ENCODE measurements at regions not wholly inside any gene's neighbourhood (a gene's known extent, or its start where the extent isn't known, plus 50 kb on each side); places are given as distances from the start of the nearest gene placed in this dataset.

DNA sequence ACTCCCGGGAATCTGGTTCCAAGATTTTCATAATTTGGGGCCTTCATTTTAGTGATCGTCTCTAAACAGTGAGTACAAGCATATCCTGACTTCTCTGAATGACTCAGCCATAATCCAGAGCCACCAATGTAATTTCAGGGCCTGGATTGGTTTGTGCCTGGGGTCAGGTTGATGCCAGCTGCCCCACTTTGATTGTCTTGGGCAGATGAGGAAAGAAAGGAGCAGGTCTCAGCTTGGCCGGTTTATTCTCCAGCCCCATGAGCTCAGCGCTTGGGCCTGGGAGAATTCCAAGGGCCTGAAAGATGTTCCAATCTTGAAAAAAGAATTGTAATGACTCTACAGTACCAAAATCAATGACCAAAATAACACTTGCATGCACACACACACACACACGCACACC is 71.2 kb upstream of the ECE1 start:
- no peak for DNase-seq (ENCODE audit: low spot score)
- no peak for ATAC-seq (ENCODE audit: low FRiP score)
- TF ChIP-seq, protein P1, sequence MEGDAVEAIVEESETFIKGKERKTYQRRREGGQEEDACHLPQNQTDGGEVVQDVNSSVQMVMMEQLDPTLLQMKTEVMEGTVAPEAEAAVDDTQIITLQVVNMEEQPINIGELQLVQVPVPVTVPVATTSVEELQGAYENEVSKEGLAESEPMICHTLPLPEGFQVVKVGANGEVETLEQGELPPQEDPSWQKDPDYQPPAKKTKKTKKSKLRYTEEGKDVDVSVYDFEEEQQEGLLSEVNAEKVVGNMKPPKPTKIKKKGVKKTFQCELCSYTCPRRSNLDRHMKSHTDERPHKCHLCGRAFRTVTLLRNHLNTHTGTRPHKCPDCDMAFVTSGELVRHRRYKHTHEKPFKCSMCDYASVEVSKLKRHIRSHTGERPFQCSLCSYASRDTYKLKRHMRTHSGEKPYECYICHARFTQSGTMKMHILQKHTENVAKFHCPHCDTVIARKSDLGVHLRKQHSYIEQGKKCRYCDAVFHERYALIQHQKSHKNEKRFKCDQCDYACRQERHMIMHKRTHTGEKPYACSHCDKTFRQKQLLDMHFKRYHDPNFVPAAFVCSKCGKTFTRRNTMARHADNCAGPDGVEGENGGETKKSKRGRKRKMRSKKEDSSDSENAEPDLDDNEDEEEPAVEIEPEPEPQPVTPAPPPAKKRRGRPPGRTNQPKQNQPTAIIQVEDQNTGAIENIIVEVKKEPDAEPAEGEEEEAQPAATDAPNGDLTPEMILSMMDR (IDR thresholded peaks at IDR 0.05): no peak

DNA sequence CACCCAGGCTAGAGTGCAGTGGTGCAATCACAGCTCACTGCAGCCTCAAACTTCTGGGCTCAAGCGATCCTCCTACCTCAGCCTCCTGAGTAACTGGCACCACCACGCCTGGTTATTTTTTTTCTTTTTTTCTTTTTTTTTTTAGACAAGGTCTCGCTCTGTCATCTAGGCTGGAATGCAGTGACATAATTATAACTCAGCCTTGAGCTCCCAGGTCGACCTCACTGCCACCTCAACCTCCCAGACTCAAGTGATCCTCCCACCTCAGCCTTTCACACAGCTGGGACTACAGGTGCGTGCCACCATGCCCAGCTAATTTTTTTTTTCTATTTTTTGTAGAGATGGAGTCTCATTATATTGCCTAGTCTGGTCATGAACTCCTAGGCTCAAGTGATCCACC is 66.9 kb upstream of the ECE1 start:
- no peak for ATAC-seq (ENCODE audit: low FRiP score)
- TF ChIP-seq, protein P1 (IDR thresholded peaks at IDR 0.05): no peak

DNA sequence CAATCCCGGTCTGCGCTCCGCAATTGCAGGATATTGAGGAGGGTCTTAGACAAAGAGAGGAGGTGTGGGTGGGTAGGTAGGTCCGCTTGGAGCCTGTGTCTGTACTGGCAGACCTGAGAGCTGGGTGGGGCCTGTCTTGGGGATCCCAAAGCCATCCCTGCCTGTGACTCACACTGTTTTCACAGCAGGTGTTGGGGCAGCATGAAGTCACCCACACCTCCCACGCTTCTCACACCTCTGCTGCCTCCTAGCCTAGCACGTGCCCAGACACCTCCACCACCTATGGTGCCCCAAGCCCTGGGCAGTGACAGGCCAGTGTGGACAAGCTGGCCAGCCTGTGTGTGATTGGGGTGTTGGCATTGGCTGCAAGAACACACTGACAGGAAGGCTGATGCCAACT is 65.7 kb upstream of the ECE1 start:
- ATAC-seq (ENCODE audit: low FRiP score) (no peak), DNase-seq (ENCODE audit: low spot score) (no peak)
- TF ChIP-seq, protein P1 (IDR thresholded peaks at IDR 0.05): no peak

More for the DNA sequence above, 66.9 kb upstream of the ECE1 start:
- DNase-seq (ENCODE audit: low spot score): no peak

DNA sequence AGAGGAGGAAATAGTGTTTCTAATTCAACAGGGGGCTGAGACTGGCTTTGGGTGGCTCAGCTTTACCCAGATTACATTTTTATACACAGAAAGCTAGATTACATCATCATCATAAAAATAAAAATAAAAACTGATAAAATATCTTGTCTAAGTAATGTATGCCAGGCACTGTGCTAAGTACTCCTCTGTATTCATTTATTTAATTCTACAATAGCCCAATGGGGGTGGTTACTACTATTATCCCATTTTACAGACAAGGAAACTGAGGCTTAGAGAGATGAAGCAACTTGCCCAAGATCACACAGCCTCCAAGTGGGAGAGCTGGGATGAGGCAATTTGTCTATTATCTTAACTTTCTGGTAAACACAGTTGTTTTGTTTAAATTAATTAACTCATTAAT is 62.3 kb upstream of the ECE1 start:
- DNase-seq (ENCODE audit: low spot score) (no peak), ATAC-seq (ENCODE audit: low FRiP score) (no peak)
- TF ChIP-seq, protein P1 (IDR thresholded peaks at IDR 0.05): no peak

DNA sequence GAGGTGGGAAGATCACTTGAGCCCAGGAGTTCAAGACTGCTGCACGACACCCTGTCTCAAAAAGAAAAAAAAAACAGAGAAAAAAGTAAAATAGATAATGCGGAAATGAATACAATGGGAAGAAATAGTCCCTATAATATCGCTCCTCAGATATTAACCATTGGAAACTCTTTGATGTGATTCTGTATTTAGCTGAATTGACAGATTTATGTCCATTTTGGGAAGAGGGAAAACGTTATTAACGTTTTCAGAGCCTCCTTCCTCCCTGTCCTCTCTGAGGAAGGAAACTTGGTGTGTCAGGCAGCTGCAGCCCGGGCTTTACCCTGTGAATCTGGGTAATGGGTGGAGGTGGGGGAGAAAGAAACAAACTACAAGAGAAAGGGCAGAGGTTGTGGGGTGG is 61.6 kb upstream of the ECE1 start:
- TF ChIP-seq, protein P1 (IDR thresholded peaks at IDR 0.05): no peak
- ATAC-seq (ENCODE audit: low FRiP score) (no peak), DNase-seq (ENCODE audit: low spot score) (no peak)

DNA sequence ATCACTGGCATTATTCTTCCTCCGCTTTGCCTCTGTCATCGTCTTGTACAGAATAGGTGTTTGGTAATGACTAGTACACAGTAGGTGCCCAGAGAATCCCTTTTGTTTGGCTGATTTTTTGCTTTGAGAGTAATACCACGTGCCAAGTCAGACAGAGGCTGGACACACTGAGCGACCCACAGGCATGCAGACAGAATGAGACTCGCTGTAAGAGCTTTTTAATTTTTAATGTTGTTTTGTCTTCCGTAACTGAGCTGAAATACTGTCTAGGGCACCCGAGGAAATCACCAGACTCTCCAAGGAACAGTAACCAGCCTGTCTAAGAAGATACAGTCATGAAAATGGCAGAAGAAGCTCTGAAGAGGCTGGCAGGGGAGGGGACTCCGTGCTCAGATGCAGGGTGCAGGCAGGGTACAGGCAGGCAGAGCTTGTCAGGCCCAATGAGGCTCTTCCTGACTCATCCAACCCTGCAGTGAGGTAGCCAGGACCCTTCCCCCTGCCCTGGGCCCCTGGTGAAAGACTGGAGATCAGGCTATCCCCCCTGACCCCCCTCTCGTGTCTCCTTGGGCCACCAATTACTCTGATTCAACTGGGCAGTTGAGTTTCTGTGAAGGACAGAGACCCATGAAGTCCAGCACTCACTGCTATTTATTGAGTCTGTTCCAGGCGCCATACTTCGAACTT is 60.1 kb upstream of the ECE1 start:
- TF ChIP-seq, protein P1 (IDR thresholded peaks at IDR 0.05): no peak
- ATAC-seq (ENCODE audit: low FRiP score) (no peak), DNase-seq (ENCODE audit: low spot score) (no peak)

DNA sequence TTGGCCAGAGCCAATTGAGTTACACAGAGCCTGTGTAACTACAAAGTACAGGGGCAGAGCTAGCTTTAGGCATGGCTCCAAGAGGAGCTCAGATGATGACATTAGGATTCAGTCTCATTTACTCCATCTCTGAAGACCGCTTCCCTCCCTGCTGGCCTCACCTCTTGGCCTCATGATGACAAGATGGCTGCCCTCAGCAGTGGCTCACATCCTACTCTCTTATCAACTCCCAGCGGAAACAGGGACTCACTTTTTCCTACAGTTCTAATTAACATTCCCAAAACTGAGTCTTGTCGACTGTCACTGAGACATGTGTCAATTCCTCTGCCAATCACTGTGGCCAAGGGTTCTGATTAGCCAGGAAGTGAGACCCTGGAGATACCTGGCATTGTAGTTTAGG is 59.4 kb upstream of the ECE1 start:
- TF ChIP-seq, protein P1 (IDR thresholded peaks at IDR 0.05): no peak
- DNase-seq (ENCODE audit: low spot score): no peak
- no peak for ATAC-seq (ENCODE audit: low FRiP score)
